Pancreas (tissue), 10 donors: ENCODE measurements at regions not wholly inside any gene's neighbourhood (a gene's known extent, or its start where the extent isn't known, plus 50 kb on each side); places are given as distances from the start of the nearest gene placed in this dataset.

Experiments used
- ATAC-seq, 4 donors: fragments of 200-7000 bp; cut with Tn5 transposase; one replicate each; pipeline versions ENCODE4 v1.8.0 to v1.9.1; 2020; ENCODE audit warnings: mild to moderate bottlenecking in 4 of 4, moderate library complexity in 4 of 4
- DNase-seq, 6 donors: peaks; one replicate each; pipeline ENCODE4 v3.0.0-alpha.2; 2020
- FAIRE-seq: peaks from 2 replicates; lab custom pipeline; 2012; peaks lifted over from hg19 to GRCh38; lab: Jason Lieb, UNC
- H3K27ac ChIP-seq, 4 donors: fragments of 200-600 bp; sonication (generic); 1 replicate in 3 of 4; 2 replicates in 1 of 4; pipeline versions ENCODE4 v1.5.0 to v1.8.0; 2020
- H3K27me3 ChIP-seq, 4 donors: fragments of 200-600 bp; one replicate each; pipeline ENCODE4 v1.8.0; 2021
- H3K36me3 ChIP-seq, 3 donors: fragments of 200-600 bp; sonication (generic) in 1 of 3; one replicate each; pipeline versions ENCODE4 v1.5.0 to v1.8.0; 2020 to 2021
- H3K4me1 ChIP-seq, 3 donors: fragments of 200-600 bp; one replicate each; pipeline ENCODE4 v1.8.0; 2021
- H3K4me3 ChIP-seq, 4 donors: fragments of 200-600 bp; sonication (generic) in 2 of 4; one replicate each; pipeline versions ENCODE4 v1.5.0 to v1.8.0; 2020 to 2021
- H3K9me3 ChIP-seq, 4 donors: fragments of 200-600 bp; one replicate each; pipeline ENCODE4 v1.8.0; 2021
- WGBS, 2 donors: extraction: QIAGEN DNeasy Blood & Tissue Kit; methylation state at CpG; one replicate each; pipeline ENCODE4 v1.1.7; 2013; 5-methylcytosine and 5-hydroxymethylcytosine counted together
- intact Hi-C, 3 donors: fragments of 100-400 bp; cut with DNase I; formaldehyde crosslinking; loops; one replicate each; pipeline versions ENCODE4 v1.11.1 to v1.14.2; 2022
- TF ChIP-seq, protein P1 (sequence below), 4 donors: fragments of 200-600 bp; sonication (generic) in 3 of 4; IDR thresholded peaks; one replicate each; pipeline versions ENCODE4 v1.5.0 to v1.8.0; 2021; ENCODE audit warnings: antibody characterized with exemption in 4 of 4
- donor health status: healthy with polysubstance abuse.
- donor health status: DM: no; HTN: no; CAD: no; lungs with moderate emphysema.
- donor health status: DM: no; HTN: no; CAD: no.
- donor health status: control.
- donor health status: control.
- donor health status: Bipolar disorder and iron deficiency.
- donor health status: DM: yes; HTN: yes; CAD: no.
- donor health status: DM: no; HTN: no; CAD: no.
- donor health status: DM: no; HTN: no; CAD: no.
- donor health status: DM: yes; HTN: yes; CAD: no.

DNA sequence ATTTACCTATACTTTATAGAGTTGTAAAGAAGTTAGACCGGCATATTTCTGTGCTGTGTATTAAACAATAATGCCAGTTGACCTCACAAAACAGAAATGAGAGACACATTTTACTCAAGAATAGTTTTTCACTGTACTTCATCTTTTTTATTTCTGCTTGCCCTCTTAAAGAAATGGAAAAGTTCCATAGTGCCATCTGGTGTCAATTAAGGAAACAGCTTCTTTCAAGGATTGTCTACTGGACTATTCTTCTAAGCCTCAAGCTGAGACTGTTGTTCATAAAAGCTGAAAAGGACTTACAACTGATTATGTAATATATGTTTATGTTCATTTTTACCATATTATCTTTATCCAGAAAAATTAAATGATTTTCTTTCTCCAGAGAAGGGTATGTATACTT is 1523.7 kb downstream of the ARAP2 start:
- H3K27me3 ChIP-seq, result no peaks in the 10 kb centered on the region
- 2 to 16% methylated on average over 1 of the region's 1 CpG for WGBS, 2 donors
- intact Hi-C loops, result no loop called here
- H3K4me1 ChIP-seq, result no peaks in the 10 kb centered on the region
- no peak for DNase-seq
- TF ChIP-seq, protein P1, sequence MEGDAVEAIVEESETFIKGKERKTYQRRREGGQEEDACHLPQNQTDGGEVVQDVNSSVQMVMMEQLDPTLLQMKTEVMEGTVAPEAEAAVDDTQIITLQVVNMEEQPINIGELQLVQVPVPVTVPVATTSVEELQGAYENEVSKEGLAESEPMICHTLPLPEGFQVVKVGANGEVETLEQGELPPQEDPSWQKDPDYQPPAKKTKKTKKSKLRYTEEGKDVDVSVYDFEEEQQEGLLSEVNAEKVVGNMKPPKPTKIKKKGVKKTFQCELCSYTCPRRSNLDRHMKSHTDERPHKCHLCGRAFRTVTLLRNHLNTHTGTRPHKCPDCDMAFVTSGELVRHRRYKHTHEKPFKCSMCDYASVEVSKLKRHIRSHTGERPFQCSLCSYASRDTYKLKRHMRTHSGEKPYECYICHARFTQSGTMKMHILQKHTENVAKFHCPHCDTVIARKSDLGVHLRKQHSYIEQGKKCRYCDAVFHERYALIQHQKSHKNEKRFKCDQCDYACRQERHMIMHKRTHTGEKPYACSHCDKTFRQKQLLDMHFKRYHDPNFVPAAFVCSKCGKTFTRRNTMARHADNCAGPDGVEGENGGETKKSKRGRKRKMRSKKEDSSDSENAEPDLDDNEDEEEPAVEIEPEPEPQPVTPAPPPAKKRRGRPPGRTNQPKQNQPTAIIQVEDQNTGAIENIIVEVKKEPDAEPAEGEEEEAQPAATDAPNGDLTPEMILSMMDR (IDR thresholded peaks at IDR 0.05), result no peak
- peak; percentile 54 for FAIRE-seq
- H3K4me3 ChIP-seq, result no peak overlapping the region
- no peak overlapping the region for H3K27ac ChIP-seq
- no peak for ATAC-seq
- no peaks in the 10 kb centered on the region for H3K36me3 ChIP-seq
- H3K9me3 ChIP-seq, result no peaks in the 10 kb centered on the region

DNA sequence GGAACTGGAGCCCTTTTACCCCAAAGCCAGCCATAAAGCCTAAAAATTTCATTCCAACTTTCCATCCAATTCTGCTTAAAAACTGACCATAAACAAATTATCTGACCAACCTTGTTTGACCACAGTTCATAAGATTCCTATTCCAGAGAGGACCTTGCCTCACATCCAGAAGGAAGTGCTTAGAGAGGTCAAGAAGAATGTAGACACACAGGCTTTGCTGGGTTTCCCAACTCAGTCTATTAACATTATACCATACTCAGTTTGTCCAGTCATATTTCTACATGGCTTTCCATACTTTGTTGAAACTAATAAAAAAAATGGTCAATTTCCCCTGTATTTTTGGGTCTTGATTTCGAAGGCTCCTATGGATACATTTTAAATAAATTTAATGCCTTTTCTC is 1522.5 kb downstream of the ARAP2 start:
- WGBS, 2 donors, result 64 to 81% methylated on average over 1 of the region's 1 CpG

DNA sequence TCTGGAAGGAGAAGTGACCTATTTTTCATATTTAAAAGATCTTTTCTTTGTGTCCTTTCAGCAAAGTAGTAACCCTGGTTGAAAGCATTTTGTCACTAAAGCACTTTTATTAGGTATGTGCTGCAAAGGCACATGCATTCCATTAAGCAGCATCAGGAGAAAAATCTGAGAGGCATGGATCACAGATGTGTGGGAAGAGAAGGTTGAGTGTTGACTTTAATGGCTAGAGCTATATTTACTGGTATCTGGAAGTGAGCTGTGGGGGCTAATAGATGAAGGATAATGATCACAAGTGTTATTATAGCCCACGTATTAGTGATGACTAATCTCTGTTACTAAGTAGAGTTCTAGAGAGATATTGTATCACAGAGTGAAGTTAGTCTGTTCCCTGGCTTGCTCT is 1520.7 kb downstream of the ARAP2 start:
- ATAC-seq, result no peak
- 17 to 18% methylated on average over 1 of the region's 1 CpG for WGBS, 2 donors
- no peak for FAIRE-seq
- Histone ChIP-seq H3K27me3 (no peaks in the 10 kb centered on the region), H3K36me3 (no peaks in the 10 kb centered on the region), H3K27ac (no peak overlapping the region), H3K4me1 (no peaks in the 10 kb centered on the region), H3K9me3 (no peaks in the 10 kb centered on the region), H3K4me3 (no peak overlapping the region)
- TF ChIP-seq, protein P1 (IDR thresholded peaks at IDR 0.05), result no peak
- no peak for DNase-seq
- intact Hi-C loops, result no loop called here

More for the DNA sequence above, 1522.5 kb downstream of the ARAP2 start:
- Histone ChIP-seq H3K4me1 (no peaks in the 10 kb centered on the region), H3K9me3 (no peaks in the 10 kb centered on the region), H3K27ac (no peak overlapping the region), H3K36me3 (no peaks in the 10 kb centered on the region), H3K27me3 (no peaks in the 10 kb centered on the region), H3K4me3 (no peak overlapping the region)
- ATAC-seq (no peak), DNase-seq (no peak), FAIRE-seq (no peak)
- intact Hi-C loops, result no loop called here
- TF ChIP-seq, protein P1 (IDR thresholded peaks at IDR 0.05), result no peak

DNA sequence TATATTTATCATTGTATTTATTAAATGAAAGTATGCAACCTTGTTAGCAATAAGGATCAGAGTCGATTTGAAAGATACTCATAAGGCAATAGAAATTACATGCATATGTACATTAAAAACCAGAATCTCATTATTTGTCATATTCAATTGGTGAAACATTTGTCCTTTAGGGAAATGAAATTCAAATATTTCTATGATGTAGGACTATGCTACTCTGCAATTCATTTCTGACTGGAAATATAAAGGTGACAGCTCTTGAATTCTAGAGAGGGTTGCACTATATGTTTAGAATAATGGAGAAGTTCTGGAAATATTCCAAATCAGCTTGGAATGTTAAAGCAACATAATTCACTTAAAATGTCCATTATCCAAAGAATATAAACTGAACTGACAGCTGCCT is 1519.8 kb downstream of the ARAP2 start:
- Histone ChIP-seq H3K36me3 (no peaks in the 10 kb centered on the region), H3K27ac (no peak overlapping the region), H3K9me3 (no peaks in the 10 kb centered on the region), H3K4me3 (no peak overlapping the region), H3K4me1 (no peaks in the 10 kb centered on the region), H3K27me3 (no peaks in the 10 kb centered on the region)
- DNase-seq (no peak), ATAC-seq (no peak), FAIRE-seq (no peak)
- TF ChIP-seq, protein P1 (IDR thresholded peaks at IDR 0.05), result no peak
- intact Hi-C loops, result no loop called here
- 32 to 55% methylated on average over 1 of the region's 1 CpG for WGBS, 2 donors

DNA sequence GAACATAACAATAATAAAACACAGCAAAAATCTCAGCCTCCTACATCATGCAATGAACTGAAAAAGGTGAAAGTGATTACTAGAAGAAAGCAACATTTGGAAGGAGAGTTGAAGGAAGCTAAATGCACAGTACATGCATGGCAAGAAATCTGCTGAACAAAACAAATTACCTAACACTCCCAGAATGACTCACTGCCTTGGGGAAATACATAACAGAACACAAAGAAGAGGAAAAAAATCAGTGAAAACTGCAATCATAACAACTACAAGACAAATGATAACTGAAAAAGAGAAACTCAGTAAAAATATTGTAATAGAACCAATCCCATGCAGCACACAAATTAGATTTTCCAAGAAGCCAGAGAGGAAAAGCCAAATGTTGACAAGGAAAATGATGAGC is 1513.2 kb downstream of the ARAP2 start:
- no peaks in the 10 kb centered on the region for H3K27me3 ChIP-seq
- H3K36me3 ChIP-seq, result no peaks in the 10 kb centered on the region
- no peak for DNase-seq
- intact Hi-C loops, result no loop called here
- no peaks in the 10 kb centered on the region for H3K9me3 ChIP-seq
- H3K4me1 ChIP-seq, result peaks cover 0 to 8% (median 8%) of the 10 kb centered on the region in 3 donors
- no peak overlapping the region for H3K27ac ChIP-seq
- H3K4me3 ChIP-seq, result no peak overlapping the region
- TF ChIP-seq, protein P1 (IDR thresholded peaks at IDR 0.05), result no peak
- ATAC-seq, result peak in 2 of 4 donors; percentile 26 to 58
- FAIRE-seq, result no peak
